Inflammatory macrophage treated with lipopolysaccharide for 4 hours (primary cell): ENCODE measurements at regions not wholly inside any gene's neighbourhood (a gene's known extent, or its start where the extent isn't known, plus 50 kb on each side); places are given as distances from the start of the nearest gene placed in this dataset.
"Not testable (repeated sequence)": the region's sequence is repeated elsewhere in the genome, so short reads cannot be mapped to it uniquely, and the experiment has no call there.

ENCODE experiments used
- DNase-seq: peaks from one replicate; pipeline ENCODE4 v3.0.0-alpha.2; 2020

DNA sequence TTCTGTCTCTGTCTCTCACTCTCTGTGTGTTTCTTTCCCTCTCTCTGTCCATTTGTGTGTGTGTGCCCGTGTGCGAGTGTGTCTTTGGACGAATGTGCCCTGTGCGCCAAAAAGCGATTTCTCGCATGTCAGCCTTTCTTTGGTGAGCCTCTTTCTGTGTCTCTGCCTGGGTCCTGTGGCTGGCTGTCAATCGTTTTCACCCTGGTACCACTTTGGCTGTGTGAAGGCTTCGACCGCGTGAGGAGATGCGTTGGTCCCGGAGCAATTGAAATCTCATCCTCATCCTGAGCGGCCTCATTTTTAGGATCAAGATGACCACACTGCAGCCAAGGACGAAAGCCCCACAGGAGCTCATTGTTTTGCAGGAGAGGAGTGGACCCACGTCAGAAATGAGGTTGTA, 288.9 kb upstream of the ZNF337 start:
- no peak for DNase-seq

DNA sequence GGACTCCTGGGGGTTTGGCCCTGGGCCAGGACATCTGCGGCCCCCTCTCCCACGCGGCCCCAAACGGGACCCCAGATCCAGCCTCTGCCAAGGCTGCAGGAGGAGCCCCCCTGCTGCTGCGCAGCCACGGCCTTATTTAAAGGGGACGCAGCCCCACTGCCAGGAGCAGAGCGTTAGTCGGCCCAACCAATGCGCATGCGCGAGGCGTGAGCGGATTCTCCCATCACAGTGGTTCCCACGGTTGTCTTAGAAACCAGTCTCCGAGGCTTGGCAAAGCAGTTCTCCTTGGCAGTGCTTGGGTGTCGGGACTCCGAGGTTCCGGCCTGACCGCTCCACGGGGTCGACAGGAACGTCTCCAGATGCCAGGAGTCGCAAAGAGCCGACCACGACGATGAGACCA, 288.3 kb upstream of the ZNF337 start:
- DNase-seq: no peak

DNA sequence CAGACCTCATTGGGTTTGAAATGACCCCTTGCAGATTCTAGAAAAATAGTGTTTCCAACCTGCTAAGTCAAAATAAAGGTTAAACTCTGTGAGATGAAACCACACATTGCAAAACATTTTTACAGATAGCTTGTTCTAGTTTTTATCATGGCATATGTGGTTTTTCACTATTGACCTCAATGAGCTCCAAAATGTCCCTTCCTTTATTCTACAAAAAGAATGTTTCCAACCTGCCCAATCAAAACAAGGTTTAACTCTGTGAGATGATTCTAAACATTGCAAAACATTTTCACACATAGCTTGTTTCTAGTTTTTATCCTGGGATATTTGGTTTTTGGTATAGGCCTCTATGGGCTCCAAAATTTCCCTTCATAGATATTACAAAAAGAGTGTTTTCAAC, 286.0 kb upstream of the ZNF337 start:
- DNase-seq: not testable (repeated sequence)

DNA sequence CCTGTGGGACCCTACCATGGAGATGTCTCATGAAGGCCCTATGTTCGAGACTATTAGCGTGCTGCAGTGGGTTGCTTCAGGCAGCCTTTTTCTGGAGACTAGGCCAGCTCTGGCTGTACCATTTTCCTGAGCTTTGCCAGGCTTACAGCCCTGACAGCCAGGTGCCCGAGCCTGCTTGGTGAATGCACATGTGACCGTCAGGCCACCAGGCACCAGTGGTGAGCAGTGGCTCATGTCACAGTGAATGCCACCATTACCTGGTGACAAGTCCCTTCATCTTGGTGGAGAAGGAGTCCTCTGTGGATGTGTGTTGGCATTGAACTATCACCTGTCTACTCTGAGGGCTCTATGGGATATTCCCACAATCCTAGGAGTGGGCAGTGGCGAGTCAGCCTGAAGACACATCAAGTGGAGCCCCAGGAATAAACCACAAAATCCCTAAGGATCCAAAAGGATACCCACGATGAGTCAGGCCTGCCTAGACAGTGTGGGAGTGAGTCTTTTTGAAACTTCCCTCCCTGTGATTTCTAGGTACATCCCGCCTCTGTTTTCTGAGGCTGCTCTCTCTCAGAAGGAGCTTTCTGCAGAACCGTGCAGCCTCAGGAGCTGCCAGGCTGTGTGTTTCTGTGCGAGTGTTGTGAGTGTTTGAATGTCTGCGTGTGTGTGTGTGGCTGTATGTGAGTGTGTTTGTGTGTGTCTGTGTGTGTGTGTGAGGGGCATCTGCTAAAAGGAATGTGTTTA, 282.0 kb upstream of the ZNF337 start:
- DNase-seq: not testable (repeated sequence)

DNA sequence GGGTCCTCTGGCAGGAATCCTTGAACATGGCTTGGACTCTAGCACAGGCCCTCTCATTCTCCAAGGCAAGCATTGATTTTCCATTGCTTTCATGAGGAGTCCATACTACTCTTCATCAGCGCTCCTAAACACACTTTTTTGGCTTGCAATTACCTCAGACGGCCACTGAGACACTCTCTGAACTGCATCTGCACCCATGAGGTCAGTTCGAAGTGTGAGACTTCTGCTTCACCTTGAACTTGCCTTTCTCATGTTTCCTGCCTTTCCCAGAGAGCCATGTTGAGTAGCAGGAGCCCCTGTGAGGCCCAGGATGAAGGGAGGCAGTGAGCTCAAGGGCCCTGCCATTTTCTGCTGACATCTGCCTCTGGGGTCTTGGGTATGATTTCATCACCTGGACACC, 279.2 kb upstream of the ZNF337 start:
- DNase-seq: not testable (repeated sequence)

DNA sequence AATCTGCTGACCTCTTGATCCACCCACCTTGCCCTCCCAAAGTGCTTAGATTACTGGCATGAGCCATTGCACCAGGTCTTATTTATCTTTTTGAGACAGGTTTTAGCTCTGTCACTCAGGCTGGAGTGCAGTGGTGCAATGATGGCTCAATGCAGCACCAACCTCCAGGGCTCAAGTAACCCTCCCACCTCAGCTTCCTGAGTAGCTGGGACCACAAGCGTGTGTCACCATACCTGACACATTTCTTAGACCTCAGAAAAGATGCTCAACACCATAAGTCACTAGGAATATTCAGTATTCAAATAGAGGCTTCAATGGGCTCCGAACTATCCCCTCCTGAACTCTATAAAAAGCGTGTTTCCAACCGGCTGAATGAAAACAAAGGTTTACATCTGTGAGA, 268.6 kb upstream of the ZNF337 start:
- not testable (repeated sequence) for DNase-seq

DNA sequence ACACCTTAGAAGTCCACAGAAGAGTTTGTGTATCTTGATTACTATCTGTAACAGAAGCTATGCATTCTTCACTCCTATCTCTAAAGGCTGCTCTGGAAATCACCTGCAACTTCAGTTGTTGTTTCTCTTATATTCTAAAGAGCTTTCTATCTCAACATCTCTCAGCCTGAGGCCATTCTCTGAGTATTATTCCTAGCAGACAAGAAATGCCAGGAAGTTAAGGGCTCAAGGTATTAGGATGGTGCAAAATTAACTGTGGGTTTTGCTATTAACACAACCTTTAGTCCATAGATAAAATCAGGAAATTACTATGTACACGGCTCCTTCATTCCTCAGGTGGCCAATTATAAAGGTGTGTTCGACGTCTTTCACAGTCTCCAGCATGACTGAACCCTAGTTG, 257.2 kb upstream of the ZNF337 start:
- not testable (repeated sequence) for DNase-seq

DNA sequence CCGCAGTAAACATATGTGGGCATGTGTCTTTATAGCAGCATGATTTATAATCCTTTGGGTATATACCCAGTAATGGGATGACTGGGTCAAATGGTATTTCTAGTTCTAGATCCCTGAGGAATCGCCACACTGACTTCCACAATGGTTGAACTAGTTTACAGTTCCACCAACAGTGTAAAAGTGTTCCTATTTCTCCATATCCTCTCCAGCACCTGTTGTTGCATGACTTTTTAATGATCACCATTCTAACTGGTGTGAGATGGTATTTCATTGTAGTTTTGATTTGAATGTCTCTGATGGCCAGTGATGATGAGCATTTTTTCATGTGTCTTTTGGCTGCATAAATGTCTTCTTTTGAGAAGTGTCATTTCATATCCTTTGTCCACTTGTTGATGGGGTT, 238.6 kb upstream of the ZNF337 start:
- not testable (repeated sequence) for DNase-seq

DNA sequence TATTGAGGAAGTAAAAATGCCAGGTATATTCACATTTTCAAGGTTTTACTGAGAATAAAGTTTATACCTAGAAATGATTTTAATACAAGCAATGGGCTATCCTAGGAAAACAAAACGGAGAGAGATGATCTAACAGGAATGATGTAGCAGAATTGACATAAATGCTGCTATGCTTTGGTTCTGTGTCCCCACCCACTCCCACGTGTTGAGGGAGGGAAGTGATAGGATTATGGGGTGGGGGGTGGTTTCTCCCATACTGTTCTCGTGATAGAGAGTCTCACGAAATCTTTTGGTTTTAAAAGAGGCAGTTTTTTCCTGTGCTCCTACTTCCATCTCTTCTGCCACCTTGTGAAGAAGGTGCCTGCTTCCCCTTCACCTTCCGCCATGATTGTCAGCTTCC, 236.2 kb upstream of the ZNF337 start:
- not testable (repeated sequence) for DNase-seq

DNA sequence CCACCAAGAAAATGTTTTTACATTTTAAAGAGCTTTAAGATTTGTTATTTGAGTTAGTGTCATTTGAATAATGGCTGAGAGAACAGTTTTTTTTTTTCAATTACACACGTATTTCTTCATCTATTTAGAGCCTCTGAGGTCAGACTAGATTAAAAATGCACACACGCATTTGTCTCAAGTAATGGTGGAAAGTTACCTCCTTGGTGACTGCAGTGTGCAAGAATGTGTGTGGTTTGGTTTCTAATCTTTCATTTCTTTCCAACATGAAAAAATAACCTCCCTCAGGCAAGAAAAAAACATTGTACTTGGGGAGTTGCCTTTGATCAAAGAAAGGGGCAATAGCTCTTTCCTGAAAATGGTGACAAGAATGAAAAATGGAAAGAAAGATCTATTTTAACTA, 235.5 kb upstream of the ZNF337 start:
- DNase-seq: not testable (repeated sequence)

DNA sequence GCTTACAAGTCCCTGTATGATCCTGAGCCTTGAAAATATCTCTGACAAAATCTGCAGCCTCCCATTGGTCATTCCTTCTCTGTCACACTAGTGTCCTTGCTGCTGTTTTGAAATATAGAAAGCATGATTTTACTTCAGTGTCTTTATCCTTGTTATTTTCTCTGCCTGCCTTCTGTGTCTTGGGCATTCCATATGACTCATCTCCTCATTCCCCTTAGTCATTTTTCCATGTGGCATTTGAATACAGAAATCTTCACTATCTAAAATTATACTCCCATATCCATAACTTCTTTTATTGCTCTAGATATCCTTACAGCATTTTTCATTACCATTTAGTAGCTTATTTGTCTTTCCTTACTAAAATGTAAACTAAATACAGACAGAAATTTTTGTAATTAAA, 205.7 kb upstream of the ZNF337 start:
- not testable (repeated sequence) for DNase-seq

DNA sequence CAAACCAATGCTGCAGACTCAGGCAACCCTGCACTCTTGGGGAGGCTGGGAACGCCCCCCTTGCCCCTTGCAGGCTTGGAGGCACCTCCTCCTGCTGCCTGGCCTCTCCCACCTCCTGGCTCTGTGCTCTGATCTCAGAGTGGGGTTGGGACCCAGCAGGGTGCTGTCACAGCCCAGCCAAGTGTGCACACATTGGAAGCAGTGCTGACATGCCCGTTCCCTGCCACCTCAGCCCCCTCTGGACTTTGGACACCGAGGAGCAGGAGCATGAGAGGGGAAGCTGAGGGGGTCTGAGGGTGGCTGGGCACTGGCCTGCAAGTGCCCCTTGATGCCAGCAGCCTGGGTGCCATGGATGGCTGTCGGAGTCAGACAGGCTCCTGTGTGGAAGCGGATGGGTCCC, 202.0 kb upstream of the ZNF337 start:
- DNase-seq: not testable (repeated sequence)

DNA sequence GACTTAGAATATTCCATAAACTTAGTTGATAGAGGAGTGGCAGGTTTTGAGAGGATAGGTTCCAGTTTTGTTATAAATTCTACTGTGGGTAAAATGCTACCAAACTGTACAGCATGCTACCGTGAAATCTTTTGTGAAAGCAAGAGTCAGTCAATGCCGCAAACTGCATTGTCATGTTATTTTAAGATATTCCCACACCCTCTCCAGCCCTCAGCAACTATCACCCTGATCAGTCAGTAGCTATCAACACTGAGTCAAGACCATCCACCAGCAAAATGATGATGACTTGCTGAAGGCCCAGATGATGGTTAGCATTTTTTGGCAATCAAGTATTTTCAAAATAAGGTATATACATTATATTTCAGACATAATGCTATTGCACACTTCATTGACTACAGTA, 182.4 kb upstream of the ZNF337 start:
- DNase-seq: not testable (repeated sequence)

DNA sequence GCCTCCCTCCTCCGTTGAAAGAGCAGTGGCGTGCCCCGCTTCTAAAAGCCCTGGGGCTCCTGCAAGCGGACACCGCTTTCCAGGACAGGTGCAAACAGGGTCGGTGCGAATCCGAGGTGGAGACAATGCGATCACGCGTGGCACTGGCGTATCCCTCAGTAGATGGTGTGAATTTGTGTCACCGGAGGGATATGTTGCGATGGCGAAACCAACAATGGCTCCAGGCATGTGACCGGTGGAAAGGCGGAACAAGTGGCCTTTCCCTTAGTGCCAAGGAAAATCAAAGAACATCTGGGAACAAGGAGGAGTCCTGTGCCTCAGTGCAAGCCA, 172.0 kb upstream of the ZNF337 start:
- not testable (repeated sequence) for DNase-seq

DNA sequence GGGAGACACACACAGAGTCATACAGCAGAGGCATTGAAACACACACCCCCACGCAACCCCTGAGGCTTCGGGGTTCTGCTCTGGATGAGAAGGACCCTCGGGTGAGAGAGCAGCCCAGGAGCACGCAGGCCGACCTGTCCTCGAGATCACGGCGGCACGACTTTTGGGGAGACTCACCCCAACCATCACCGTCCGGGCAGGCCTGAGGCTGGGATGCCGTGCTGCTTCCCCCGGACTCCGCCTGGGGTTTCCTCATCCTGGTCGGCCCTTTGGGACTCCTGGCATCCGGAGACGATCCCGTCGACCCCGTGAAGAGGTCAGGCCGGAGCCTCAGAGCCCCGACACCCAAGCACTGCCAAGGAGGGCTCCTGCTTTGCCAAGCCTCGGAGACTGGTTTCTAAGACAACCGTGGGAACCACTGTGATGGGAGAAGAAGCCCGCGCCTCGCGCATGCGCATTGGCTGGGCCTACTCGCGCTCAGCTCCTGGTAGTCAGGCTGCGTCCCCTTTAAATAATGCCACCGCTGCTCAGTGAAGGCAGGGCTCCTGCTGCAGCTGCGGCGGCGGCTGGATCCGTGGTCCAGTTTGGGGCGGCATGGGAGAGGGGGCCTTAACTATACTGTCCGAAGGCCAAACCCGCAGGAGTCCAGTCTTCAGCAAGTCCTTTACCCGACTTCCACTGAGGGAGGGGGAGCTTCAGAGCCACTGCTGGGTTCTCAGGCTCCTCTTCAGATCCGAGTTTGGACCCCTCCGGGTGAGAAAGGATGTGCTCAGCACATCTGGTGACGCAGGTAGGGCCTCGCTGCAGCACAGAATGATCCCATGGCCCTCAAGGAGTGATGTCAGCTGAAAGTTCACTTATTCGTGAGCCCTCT, 171.4 kb upstream of the ZNF337 start:
- peak; percentile 36 for DNase-seq

DNA sequence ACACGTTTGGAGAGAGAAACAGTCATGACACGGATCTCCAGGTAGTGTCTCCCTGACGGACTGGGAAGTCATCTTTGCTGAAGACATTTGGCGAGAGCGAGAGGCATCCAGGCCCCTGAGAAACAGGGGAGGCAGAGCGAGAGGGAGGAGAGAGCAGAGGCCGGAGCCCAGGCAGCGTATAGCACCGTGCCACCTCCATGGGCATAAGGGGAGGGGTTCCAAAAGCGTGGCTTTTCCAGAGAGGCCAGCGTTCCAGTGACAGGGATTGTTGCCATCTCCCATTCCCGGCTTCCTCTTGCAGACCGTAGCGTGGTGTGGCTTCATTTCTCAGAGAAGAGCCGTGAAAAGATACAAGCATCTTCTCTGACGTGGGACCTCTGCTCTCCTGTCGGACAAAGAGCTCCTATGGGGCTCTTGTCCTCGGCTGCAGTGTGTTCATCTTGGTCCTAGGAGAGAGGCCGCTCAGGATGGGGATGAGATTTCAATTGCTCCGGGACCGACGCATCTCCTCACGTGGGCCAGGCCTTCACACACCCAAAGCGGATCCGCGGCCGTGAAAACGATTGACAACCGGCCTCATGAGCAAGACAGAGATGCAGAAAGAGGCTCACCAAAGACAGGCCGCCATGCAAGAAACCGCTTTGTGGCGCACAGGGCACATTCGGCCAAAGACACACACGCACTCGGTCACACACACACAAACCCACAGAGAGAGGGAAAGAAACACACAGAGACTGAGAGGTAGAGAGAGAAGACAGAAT, 170.5 kb upstream of the ZNF337 start:
- not testable (repeated sequence) for DNase-seq

DNA sequence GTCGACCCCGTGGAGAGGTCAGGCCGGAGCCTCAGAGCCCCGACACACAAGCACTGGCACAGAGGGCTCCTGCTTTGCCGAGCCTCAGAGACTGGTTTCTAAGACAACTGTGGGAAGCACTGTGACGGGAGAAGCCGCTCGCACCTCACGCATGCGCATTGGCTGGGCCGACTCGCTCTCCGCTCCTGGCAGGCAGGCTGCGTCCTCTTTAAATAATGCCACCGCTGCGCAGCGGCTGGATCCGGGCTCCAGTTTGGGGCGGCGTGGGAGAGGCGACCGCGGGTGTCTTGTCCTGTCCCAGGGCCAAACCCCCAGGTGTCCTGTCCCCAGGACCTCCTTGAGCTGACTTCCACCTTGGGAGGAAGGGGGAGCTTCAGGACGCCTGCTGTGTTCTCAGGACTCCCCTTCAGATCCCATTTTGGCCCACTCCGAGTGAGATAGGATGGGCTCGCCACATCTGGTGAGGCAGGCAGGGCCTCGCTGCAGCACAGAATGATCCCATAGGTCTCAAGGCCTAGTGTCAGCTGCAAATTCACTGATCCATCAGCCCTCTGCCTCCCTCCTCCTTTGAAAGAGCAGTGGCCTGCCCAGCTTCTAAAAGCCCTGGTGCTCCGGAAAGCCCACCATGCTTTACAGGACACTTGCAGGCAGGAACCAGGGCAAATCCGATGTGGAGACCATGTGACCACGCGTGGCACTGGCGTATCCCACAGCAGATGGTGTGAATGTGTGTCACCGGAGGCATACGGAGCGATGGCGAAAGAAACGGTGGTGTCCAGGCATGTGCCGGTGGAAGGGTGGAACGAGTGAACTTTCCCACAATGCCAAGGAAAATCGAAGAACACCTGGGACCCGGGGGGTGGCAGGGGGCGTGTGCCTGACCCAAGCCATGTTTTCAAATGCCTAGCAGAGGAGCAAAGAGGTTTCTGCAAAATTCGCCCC, 169.3 kb upstream of the ZNF337 start:
- DNase-seq: peak; percentile 56

DNA sequence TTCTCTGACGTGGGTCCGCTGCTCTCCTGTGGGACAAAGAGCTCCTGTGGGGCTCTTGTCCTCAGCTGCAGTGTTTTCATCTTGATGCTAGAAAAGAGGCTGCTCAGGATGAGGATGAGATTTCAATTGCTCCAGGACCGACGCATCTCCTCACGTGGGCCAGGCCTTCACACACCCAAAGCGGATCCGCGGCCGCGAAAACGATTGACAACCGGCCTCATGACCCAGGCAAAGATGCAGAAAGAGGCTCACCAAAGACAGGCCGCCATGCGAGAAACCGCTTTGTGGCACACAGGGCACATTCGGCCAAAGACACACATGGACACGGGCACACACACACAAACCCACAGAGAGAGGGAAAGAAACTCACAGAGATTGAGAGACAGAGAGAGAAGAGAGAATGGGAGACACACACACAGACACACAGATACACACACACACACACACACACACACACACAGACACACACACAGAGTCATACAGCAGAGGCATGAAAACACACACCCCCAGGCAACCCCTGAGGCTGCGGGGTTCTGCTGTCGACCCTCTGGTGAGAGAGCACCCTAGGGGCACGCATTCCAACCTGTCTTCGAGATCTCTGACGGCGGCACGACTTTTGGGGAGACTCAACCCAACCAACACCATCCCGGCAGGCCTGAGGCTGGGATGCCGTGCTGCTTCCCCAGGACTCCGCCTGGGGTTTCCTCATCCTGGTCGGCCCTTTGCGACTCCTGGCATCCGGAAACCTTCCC, 168.5 kb upstream of the ZNF337 start:
- not testable (repeated sequence) for DNase-seq

DNA sequence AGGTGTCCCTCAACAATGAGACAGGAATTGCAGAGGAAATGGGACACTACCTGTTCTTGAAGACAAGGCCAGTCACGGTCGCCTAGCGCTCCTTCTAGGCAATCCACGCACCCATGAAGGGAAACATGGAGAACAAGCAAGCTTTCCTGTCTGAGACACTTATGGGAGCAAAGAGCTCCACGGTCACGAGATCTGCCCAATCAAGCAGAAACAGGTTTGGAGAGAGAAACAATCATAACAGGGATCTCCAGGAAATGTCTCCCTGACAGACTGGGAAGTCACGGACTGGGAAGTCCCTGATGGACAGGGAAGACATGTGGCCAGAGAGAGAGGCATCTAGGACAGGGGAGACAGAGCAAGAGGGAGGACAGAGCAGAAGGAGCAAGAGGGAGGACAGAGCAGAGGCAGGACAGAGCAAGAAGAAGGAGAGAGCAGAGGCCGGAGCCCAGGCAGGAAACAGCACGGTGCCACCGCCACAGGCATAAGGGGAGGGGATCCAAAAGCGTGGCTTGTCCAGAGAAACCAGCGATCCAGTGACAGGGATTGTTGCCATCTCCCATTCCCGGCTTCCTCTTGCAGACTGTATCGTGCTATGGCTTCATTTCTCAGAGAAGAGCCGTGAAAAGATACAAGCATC, 167.8 kb upstream of the ZNF337 start:
- DNase-seq: no peak

DNA sequence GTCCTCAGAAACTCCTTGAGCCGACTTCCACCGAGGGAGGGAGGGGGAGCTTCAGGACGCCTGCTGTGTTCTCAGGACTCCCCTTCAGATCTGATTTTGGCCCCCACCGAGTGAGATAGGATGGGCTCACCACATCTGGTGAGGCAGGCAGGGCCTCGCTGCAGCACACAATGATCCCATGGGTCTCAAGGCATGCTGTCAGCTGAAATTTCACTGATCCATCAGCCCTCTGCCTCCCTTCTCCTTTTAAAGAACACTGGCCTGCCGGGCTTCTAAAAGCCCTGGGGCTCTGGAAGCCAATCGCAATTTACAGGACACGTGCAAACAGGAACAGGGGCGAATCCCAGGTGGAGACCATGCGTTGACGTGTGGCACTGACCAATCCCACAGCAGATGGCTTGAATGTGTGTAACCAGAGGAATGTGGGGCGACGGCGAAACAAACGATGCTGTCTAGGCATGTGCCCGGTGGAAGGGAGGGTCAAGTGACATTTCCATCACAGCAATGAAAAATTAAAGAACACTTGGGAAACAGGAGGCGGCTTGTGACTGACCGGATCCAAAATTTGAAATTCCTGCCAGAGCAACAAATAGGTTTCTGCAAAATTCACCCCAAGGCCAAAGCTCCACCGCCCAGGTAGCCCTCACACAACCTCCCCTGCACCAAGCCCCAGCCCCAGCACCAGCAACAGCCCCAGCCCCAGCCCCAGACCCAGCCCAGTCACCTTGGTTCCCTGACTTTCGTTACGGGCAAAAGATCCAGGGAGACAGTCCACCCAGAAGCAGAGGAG, 167.1 kb upstream of the ZNF337 start:
- no peak for DNase-seq
